Epithelial cell of esophagus (primary cell): ENCODE measurements at regions not wholly inside any gene's neighbourhood (a gene's known extent, or its start where the extent isn't known, plus 50 kb on each side); places are given as distances from the start of the nearest gene placed in this dataset.

ENCODE experiments used
- DNase-seq: peaks from one replicate; pipeline ENCODE4 v3.0.0; 2010; ENCODE audit warnings: low read depth
- H3K4me3 ChIP-seq: 2 replicates; pipeline ENCODE4 v1.5.1; 2011; ENCODE audit warnings: mild to moderate bottlenecking, low read length, control low read depth
- CTCF ChIP-seq: IDR thresholded peaks from 2 replicates; pipeline ENCODE4 v1.5.1; 2011; ENCODE audit warnings: low read depth, mild to moderate bottlenecking, low read length, control low read depth, inconsistent platforms; ENCODE audit not compliant: insufficient read depth; ENCODE audit errors: missing control alignments

GRCh38 chr4:107391630-107392028, 328.4 kb downstream of the PAPSS1 start:
- H3K4me3 ChIP-seq: no peak overlapping the region
- DNase-seq: no peak
- TF ChIP-seq CTCF: no peak

GRCh38 chr4:107391009-107391629, 328.9 kb downstream of the PAPSS1 start:
- no peak for DNase-seq
- H3K4me3 ChIP-seq: no peak overlapping the region
- no peak for TF ChIP-seq CTCF

- no peak overlapping the region for H3K4me3 ChIP-seq
- TF ChIP-seq CTCF: no peak
- DNase-seq: no peak
These were observed 330.1 kb downstream of the PAPSS1 start for GRCh38 chr4:107389965-107390364.

GRCh38 chr4:107388736-107389274, 331.2 kb downstream of the PAPSS1 start:
- no peak for DNase-seq
- TF ChIP-seq CTCF: no peak
- H3K4me3 ChIP-seq: no peak overlapping the region

GRCh38 chr4:107380836-107381438, 339.1 kb downstream of the PAPSS1 start:
- no peak for TF ChIP-seq CTCF
- DNase-seq: no peak
- H3K4me3 ChIP-seq: no peak overlapping the region

- TF ChIP-seq CTCF: no peak
- no peak overlapping the region for H3K4me3 ChIP-seq
- no peak for DNase-seq
These were observed 339.8 kb downstream of the PAPSS1 start for GRCh38 chr4:107380190-107380589.
